ENCODE measurements at regions not wholly inside any gene's neighbourhood (a gene's known extent, or its start where the extent isn't known, plus 50 kb on each side); places are given as distances from the start of the nearest gene placed in this dataset.

- H3K4me1 Mint-ChIP-seq, result no peaks in the 10 kb centered on the region
- no peak overlapping the region for H3K27ac Mint-ChIP-seq
- DNase-seq (no peak), ATAC-seq (no peak)
- no peaks in the 10 kb centered on the region for H3K36me3 Mint-ChIP-seq
- H3K9me3 Mint-ChIP-seq, result peaks cover 2 to 28% (median 5%) of the 10 kb centered on the region in 9 donors
- no peaks in the 10 kb centered on the region for H3K27me3 Mint-ChIP-seq
- POLR2A ChIA-PET, result no interaction called here
- H3K4me3 Mint-ChIP-seq, result no peak overlapping the region
Measured at GRCh38 chr5:166649676-166650075, 1641.8 kb upstream of the WWC1 start.

- POLR2A ChIA-PET, result no interaction called here
- Mint-ChIP-seq H3K4me3 (no peak overlapping the region), H3K27me3 (no peaks in the 10 kb centered on the region), H3K36me3 (no peaks in the 10 kb centered on the region), H3K9me3 (peaks cover 0 to 31% (median 5%) of the 10 kb centered on the region in 9 donors), H3K27ac (no peak overlapping the region), H3K4me1 (no peaks in the 10 kb centered on the region)
- DNase-seq (no peak), ATAC-seq (no peak)
Measured at GRCh38 chr5:166651234-166651633, 1640.2 kb upstream of the WWC1 start.

GRCh38 chr5:166671811-166672210 lies 1619.6 kb upstream of the WWC1 start:
- no peaks in the 10 kb centered on the region for H3K4me1 Mint-ChIP-seq
- no peak overlapping the region for H3K4me3 Mint-ChIP-seq
- no peaks in the 10 kb centered on the region for H3K27me3 Mint-ChIP-seq

GRCh38 chr5:166672431-166672830 lies 1619.0 kb upstream of the WWC1 start:
- no peaks in the 10 kb centered on the region for H3K4me1 Mint-ChIP-seq
- peaks cover 5 to 31% (median 17%) of the 10 kb centered on the region in 9 donors for H3K9me3 Mint-ChIP-seq
- DNase-seq (no peak), ATAC-seq (no peak)
- POLR2A ChIA-PET, result no interaction called here
- no peaks in the 10 kb centered on the region for H3K27me3 Mint-ChIP-seq
- H3K27ac Mint-ChIP-seq, result no peak overlapping the region
- no peaks in the 10 kb centered on the region for H3K36me3 Mint-ChIP-seq
- H3K4me3 Mint-ChIP-seq, result no peak overlapping the region

More at GRCh38 chr5:166671811-166672210, 1619.6 kb upstream of the WWC1 start:
- DNase-seq, result no peak
- H3K27ac Mint-ChIP-seq, result no peak overlapping the region
- POLR2A ChIA-PET, result no interaction called here
- H3K36me3 Mint-ChIP-seq, result no peaks in the 10 kb centered on the region
- H3K9me3 Mint-ChIP-seq, result peaks cover 5 to 31% (median 17%) of the 10 kb centered on the region in 9 donors
- no peak for ATAC-seq

GRCh38 chr5:166677891-166678290 lies 1613.6 kb upstream of the WWC1 start:
- no peak overlapping the region for H3K27ac Mint-ChIP-seq
- POLR2A ChIA-PET, result no interaction called here
- ATAC-seq, result no peak
- no peaks in the 10 kb centered on the region for H3K27me3 Mint-ChIP-seq
- H3K4me3 Mint-ChIP-seq, result no peak overlapping the region
- peaks cover 7 to 26% (median 16%) of the 10 kb centered on the region in 9 donors for H3K9me3 Mint-ChIP-seq
- H3K4me1 Mint-ChIP-seq, result no peaks in the 10 kb centered on the region
- no peaks in the 10 kb centered on the region for H3K36me3 Mint-ChIP-seq
- DNase-seq, result no peak

- ATAC-seq (no peak), DNase-seq (no peak)
- H3K4me3 Mint-ChIP-seq, result no peak overlapping the region
- H3K9me3 Mint-ChIP-seq, result peaks cover 7 to 25% (median 15%) of the 10 kb centered on the region in 9 donors
- H3K36me3 Mint-ChIP-seq, result no peaks in the 10 kb centered on the region
- H3K27me3 Mint-ChIP-seq, result no peaks in the 10 kb centered on the region
- no peak overlapping the region for H3K27ac Mint-ChIP-seq
- H3K4me1 Mint-ChIP-seq, result no peaks in the 10 kb centered on the region
- POLR2A ChIA-PET, result no interaction called here
Measured at GRCh38 chr5:166679331-166679730, 1612.1 kb upstream of the WWC1 start.

GRCh38 chr5:166695326-166695725 lies 1596.1 kb upstream of the WWC1 start:
- POLR2A ChIA-PET, result no interaction called here

GRCh38 chr5:166708291-166708690 lies 1583.2 kb upstream of the WWC1 start:
- H3K27me3 Mint-ChIP-seq, result no peaks in the 10 kb centered on the region
- DNase-seq, result no peak
- H3K9me3 Mint-ChIP-seq, result peaks cover 0 to 34% (median 9%) of the 10 kb centered on the region in 9 donors
- H3K4me3 Mint-ChIP-seq, result no peak overlapping the region
- POLR2A ChIA-PET, result interaction anchor here (0.7 kb wide), 1 partner anchor 665 kb away, joined by 8 read pairs; no protein-coding TSS in a partner anchor
- no peaks in the 10 kb centered on the region for H3K4me1 Mint-ChIP-seq
- ATAC-seq, result no peak
- no peak overlapping the region for H3K27ac Mint-ChIP-seq
- peaks cover 0 to 8% (median 0%) of the 10 kb centered on the region in 3 donors for H3K36me3 Mint-ChIP-seq

More at GRCh38 chr5:166695326-166695725, 1596.1 kb upstream of the WWC1 start:
- Mint-ChIP-seq H3K27ac (no peak overlapping the region), H3K4me3 (no peak overlapping the region), H3K36me3 (no peaks in the 10 kb centered on the region), H3K27me3 (no peaks in the 10 kb centered on the region), H3K4me1 (no peaks in the 10 kb centered on the region), H3K9me3 (peaks cover 2 to 22% (median 11%) of the 10 kb centered on the region in 9 donors)
- ATAC-seq (no peak), DNase-seq (no peak)

- no peak overlapping the region for H3K27ac Mint-ChIP-seq
- DNase-seq (no peak), ATAC-seq (no peak)
- POLR2A ChIA-PET, result no interaction called here
- H3K9me3 Mint-ChIP-seq, result peaks cover under 1 to 36% (median 6%) of the 10 kb centered on the region in 9 donors
- H3K4me3 Mint-ChIP-seq, result no peak overlapping the region
- H3K4me1 Mint-ChIP-seq, result no peaks in the 10 kb centered on the region
- peaks cover 0 to 8% (median 0%) of the 10 kb centered on the region in 3 donors for H3K36me3 Mint-ChIP-seq
- H3K27me3 Mint-ChIP-seq, result no peaks in the 10 kb centered on the region
Measured at GRCh38 chr5:166709691-166710090, 1581.8 kb upstream of the WWC1 start.

- Mint-ChIP-seq H3K27me3 (no peaks in the 10 kb centered on the region), H3K4me1 (no peaks in the 10 kb centered on the region), H3K9me3 (peaks cover 0 to 36% (median 7%) of the 10 kb centered on the region in 9 donors), H3K4me3 (no peak overlapping the region), H3K36me3 (peaks cover 0 to 8% (median 0%) of the 10 kb centered on the region in 3 donors), H3K27ac (no peak overlapping the region)
- no peak for DNase-seq
- POLR2A ChIA-PET, result no interaction called here
- no peak for ATAC-seq
Measured at GRCh38 chr5:166710271-166710670, 1581.2 kb upstream of the WWC1 start.

- Mint-ChIP-seq H3K36me3 (peaks cover 0 to 8% (median 0%) of the 10 kb centered on the region in 3 donors), H3K4me1 (no peaks in the 10 kb centered on the region), H3K27me3 (no peaks in the 10 kb centered on the region), H3K27ac (no peak overlapping the region), H3K9me3 (peaks cover 0 to 38% (median 10%) of the 10 kb centered on the region in 9 donors), H3K4me3 (no peak overlapping the region)
- POLR2A ChIA-PET, result no interaction called here
- DNase-seq (no peak), ATAC-seq (no peak)
Measured at GRCh38 chr5:166712447-166713185, 1578.8 kb upstream of the WWC1 start.

GRCh38 chr5:166713295-166713694 lies 1578.2 kb upstream of the WWC1 start:
- no peak overlapping the region for H3K4me3 Mint-ChIP-seq
- no peaks in the 10 kb centered on the region for H3K27me3 Mint-ChIP-seq
- DNase-seq, result no peak
- H3K4me1 Mint-ChIP-seq, result no peaks in the 10 kb centered on the region
- no peak for ATAC-seq
- peaks cover 0 to 8% (median 0%) of the 10 kb centered on the region in 3 donors for H3K36me3 Mint-ChIP-seq
- POLR2A ChIA-PET, result no interaction called here
- H3K27ac Mint-ChIP-seq, result no peak overlapping the region
- peaks cover 0 to 33% (median 10%) of the 10 kb centered on the region in 9 donors for H3K9me3 Mint-ChIP-seq

GRCh38 chr5:166716856-166717492 lies 1574.5 kb upstream of the WWC1 start:
- Mint-ChIP-seq H3K4me1 (no peaks in the 10 kb centered on the region), H3K4me3 (no peak overlapping the region), H3K36me3 (peaks cover 0 to 8% (median 0%) of the 10 kb centered on the region in 3 donors), H3K9me3 (peaks cover 0 to 39% (median 15%) of the 10 kb centered on the region in 9 donors), H3K27me3 (no peaks in the 10 kb centered on the region), H3K27ac (no peak overlapping the region)
- ATAC-seq, result no peak
- DNase-seq, result no peak
- POLR2A ChIA-PET, result no interaction called here
